Colonic mucosa (tissue), 4 donors: ENCODE measurements at regions not wholly inside any gene's neighbourhood (a gene's known extent, or its start where the extent isn't known, plus 50 kb on each side); places are given as distances from the start of the nearest gene placed in this dataset.
"Not testable (repeated sequence)": the region's sequence is repeated elsewhere in the genome, so short reads cannot be mapped to it uniquely, and the experiment has no call there.

Experiments
- DNase-seq: peaks from one replicate; pipeline ENCODE4 v3.0.0-alpha.2; 2020
- H3K27ac ChIP-seq: fragments of 200-600 bp; one replicate; pipeline ENCODE4 v1.8.0; 2021
- H3K27me3 ChIP-seq: fragments of 200-600 bp; one replicate; pipeline ENCODE4 v1.8.0; 2021
- H3K36me3 ChIP-seq: fragments of 200-600 bp; one replicate; pipeline ENCODE4 v1.8.0; 2021
- H3K4me1 ChIP-seq: fragments of 200-600 bp; one replicate; pipeline ENCODE4 v1.8.0; 2021; ENCODE audit warnings: mild to moderate bottlenecking
- H3K4me3 ChIP-seq: fragments of 200-600 bp; one replicate; pipeline ENCODE4 v1.8.0; 2021
- H3K9ac ChIP-seq, 2 donors: one replicate each; pipeline ENCODE4 v1.7.0; 2013; ENCODE audit warnings: control low read depth in 2 of 2, low read depth in 2 of 2, low read length in 2 of 2
- H3K9me3 ChIP-seq: fragments of 200-600 bp; one replicate; pipeline ENCODE4 v1.8.0; 2021
- CTCF ChIP-seq: fragments of 200-600 bp; IDR thresholded peaks from one replicate; pipeline ENCODE4 v1.8.0; 2022; ENCODE audit warnings: antibody characterized with exemption, mild to moderate bottlenecking
- intact Hi-C: fragments of 100-400 bp; cut with DNase I; formaldehyde crosslinking; loops from one replicate; pipeline ENCODE4 v1.14.1; 2022
- donor health status: healthy.
- donor health status: DM: no; HTN: no; CAD: no.
- donor health status: DM: no; HTN: no; CAD: no.

- Histone ChIP-seq H3K36me3 (no peaks in the 10 kb centered on the region), H3K27me3 (no peaks in the 10 kb centered on the region)
- intact Hi-C loops = no loop called here
These were observed 866.3 kb upstream of the WWC1 start for GRCh38 chr5:167425161-167425560.

DNA sequence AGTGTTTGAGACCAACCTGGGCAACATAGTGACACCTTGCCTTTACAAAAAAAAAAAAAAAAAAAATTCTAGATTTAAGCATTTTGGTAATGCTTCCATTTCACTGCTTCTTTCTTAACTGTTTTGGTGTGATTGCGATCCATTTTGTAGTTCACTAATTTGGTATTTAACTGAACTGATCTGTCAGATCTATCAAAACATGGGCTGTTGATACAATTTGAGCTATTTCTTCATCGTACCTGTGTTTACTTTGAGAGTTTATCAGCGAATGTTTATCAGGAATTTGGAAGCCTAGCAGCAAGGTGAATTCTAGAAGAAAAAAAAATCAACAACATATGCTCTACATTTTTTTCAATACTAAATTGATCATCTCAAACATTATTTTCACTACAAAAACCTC is 864.9 kb upstream of the WWC1 start:
- intact Hi-C loops = no loop called here
- H3K27ac ChIP-seq = no peak overlapping the region
- TF ChIP-seq CTCF = no peak
- no peak overlapping the region for H3K9ac ChIP-seq
- no peaks in the 10 kb centered on the region for H3K27me3 ChIP-seq
- H3K36me3 ChIP-seq = no peaks in the 10 kb centered on the region
- H3K9me3 ChIP-seq = no peaks in the 10 kb centered on the region
- H3K4me1 ChIP-seq = no peaks in the 10 kb centered on the region
- no peak overlapping the region for H3K4me3 ChIP-seq
- DNase-seq = no peak

More at GRCh38 chr5:167425161-167425560, 866.3 kb upstream of the WWC1 start:
- no peaks in the 10 kb centered on the region for H3K9me3 ChIP-seq
- H3K4me3 ChIP-seq = no peak overlapping the region
- no peaks in the 10 kb centered on the region for H3K4me1 ChIP-seq
- no peak for DNase-seq
- no peak overlapping the region for H3K9ac ChIP-seq
- no peak for TF ChIP-seq CTCF
- H3K27ac ChIP-seq = no peak overlapping the region

DNA sequence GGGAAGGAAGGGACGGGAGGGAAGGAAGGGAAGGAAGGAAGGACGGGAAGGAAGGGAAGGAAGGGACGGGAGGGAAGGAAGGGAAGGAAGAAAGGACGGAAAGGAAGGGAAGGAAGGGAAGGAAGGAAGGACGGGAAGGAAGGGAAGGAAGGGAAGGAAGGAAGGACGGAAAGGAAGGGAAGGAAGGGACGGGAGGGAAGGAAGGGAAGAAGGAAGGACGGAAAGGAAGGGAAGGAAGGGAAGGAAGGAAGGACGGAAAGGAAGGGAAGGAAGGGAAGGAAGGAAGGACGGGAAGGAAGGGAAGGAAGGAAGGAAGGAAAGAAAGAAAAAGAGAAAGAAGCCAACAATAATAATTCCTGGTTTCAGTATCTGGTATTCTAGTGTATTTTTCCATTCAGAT is 863.8 kb upstream of the WWC1 start:
- H3K9me3 ChIP-seq, H3K9ac ChIP-seq, H3K4me3 ChIP-seq, H3K4me1 ChIP-seq, intact Hi-C loops, H3K27ac ChIP-seq, H3K27me3 ChIP-seq, DNase-seq, H3K36me3 ChIP-seq: not testable (repeated sequence)

- no peak for TF ChIP-seq CTCF
- H3K27ac ChIP-seq = no peak overlapping the region
- H3K27me3 ChIP-seq = no peaks in the 10 kb centered on the region
- H3K36me3 ChIP-seq = no peaks in the 10 kb centered on the region
- H3K4me3 ChIP-seq = no peak overlapping the region
- DNase-seq = no peak
- no peak overlapping the region for H3K9ac ChIP-seq
- H3K4me1 ChIP-seq = no peaks in the 10 kb centered on the region
- no peaks in the 10 kb centered on the region for H3K9me3 ChIP-seq
- intact Hi-C loops = no loop called here
These were observed 850.6 kb upstream of the WWC1 start for GRCh38 chr5:167440846-167441245.

DNA sequence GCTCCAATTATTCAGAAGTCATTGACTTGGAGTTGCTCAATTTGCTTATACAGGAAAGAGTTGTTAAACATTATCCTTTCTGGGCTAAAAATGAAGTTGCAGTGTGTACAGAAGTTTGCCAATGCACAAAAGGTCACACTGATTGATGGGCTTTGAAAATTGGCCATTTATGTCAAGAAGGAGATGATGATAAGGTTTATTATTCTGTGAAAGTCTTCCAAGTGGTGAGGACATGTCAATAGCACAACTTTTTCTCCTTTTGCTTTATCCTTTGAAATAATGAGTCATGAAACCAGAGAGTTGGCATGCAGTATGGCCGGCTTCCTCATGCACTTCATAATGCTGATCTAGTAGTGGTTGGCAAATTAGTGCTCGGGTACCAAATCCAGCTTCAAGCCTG is 848.5 kb upstream of the WWC1 start:
- no peaks in the 10 kb centered on the region for H3K9me3 ChIP-seq
- no peaks in the 10 kb centered on the region for H3K4me1 ChIP-seq
- H3K27ac ChIP-seq = no peak overlapping the region
- no peaks in the 10 kb centered on the region for H3K27me3 ChIP-seq
- no peak for TF ChIP-seq CTCF
- H3K4me3 ChIP-seq = no peak overlapping the region
- intact Hi-C loops = no loop called here
- H3K36me3 ChIP-seq = no peaks in the 10 kb centered on the region
- DNase-seq = no peak
- H3K9ac ChIP-seq = no peak overlapping the region

GRCh38 chr5:167447466-167448375 is 843.7 kb upstream of the WWC1 start:
- no peak for DNase-seq
- no peak overlapping the region for H3K27ac ChIP-seq
- H3K4me1 ChIP-seq = no peaks in the 10 kb centered on the region
- H3K9ac ChIP-seq = no peak overlapping the region
- no peak for TF ChIP-seq CTCF
- intact Hi-C loops = no loop called here
- no peaks in the 10 kb centered on the region for H3K9me3 ChIP-seq
- H3K36me3 ChIP-seq = no peaks in the 10 kb centered on the region
- no peaks in the 10 kb centered on the region for H3K27me3 ChIP-seq
- no peak overlapping the region for H3K4me3 ChIP-seq
